SK-N-SH (cell line): ENCODE measurements at regions not wholly inside any gene's neighbourhood (a gene's known extent, or its start where the extent isn't known, plus 50 kb on each side); places are given as distances from the start of the nearest gene placed in this dataset.

Source experiments
- CTCF ChIA-PET: fragments of 300-600, 350-600 bp; formaldehyde crosslinking; extraction: SDS; loops from one replicate; lab custom pipeline; 2021; lab: Yijun Ruan, JAX
- POLR2A ChIA-PET: fragments of 350-600 bp; sonication (Branson Sonifier 250); formaldehyde crosslinking; extraction: SDS; loops from one replicate; lab custom pipeline; 2020; ENCODE audit warnings: antibody characterized with exemption, inconsistent platforms; lab: Yijun Ruan, JAX
- DNase-seq: peaks from one replicate; pipeline ENCODE4 v3.0.0; 2012
- H2AFZ ChIP-seq: fragments of 200-600 bp; sonication (generic); 2 replicates; pipeline ENCODE4 v1.8.1; 2016; ENCODE audit warnings: antibody characterized with exemption, mild to moderate bottlenecking, low read depth
- H3F3A ChIP-seq: fragments of 200-600 bp; sonication (generic); replicated peaks from 2 replicates; pipeline ENCODE3; 2016; ENCODE audit warnings: antibody characterized with exemption, mild to moderate bottlenecking; ENCODE audit not compliant: insufficient read depth
- H3K27ac ChIP-seq, 2 experiments: fragments of 200-500 bp in 1 of 2; fragments of 200-600 bp in 1 of 2; sonication (Bioruptor generic) in 1 of 2; sonication (generic), shearing (Covaris generic) in 1 of 2; 2 replicates each; pipeline versions ENCODE4 v1.5.1 to v1.6.1; 2014 to 2016; ENCODE audit warnings: low read depth in 2 of 2, inconsistent platforms in 1 of 2, low read length in 1 of 2, mild to moderate bottlenecking in 1 of 2, mixed read lengths in 1 of 2
- H3K27me3 ChIP-seq: fragments of 200-600 bp; sonication (generic), shearing (Covaris generic); 2 replicates; pipeline ENCODE4 v1.6.1; 2016; ENCODE audit warnings: mixed run types; ENCODE audit not compliant: insufficient read depth
- H3K36me3 ChIP-seq, 2 experiments: fragments of 200-500 bp in 1 of 2; fragments of 200-600 bp in 1 of 2; sonication (Bioruptor generic) in 1 of 2; sonication (generic) in 1 of 2; replicated peaks in 1 of 2; 2 replicates each; pipeline versions ENCODE3 to v1.5.1; 2014 to 2016; ENCODE audit warnings: low read length in 1 of 2, mild to moderate bottlenecking in 1 of 2; ENCODE audit not compliant: insufficient read depth in 2 of 2, control insufficient read depth in 1 of 2
- H3K4me1 ChIP-seq, 2 experiments: fragments of 200-500 bp in 1 of 2; fragments of 200-600 bp in 1 of 2; sonication (Bioruptor generic) in 1 of 2; sonication (generic), shearing (Covaris generic) in 1 of 2; 2 replicates each; pipeline versions ENCODE4 v1.5.1 to v1.6.1; 2014 to 2016; ENCODE audit warnings: low read depth in 1 of 2, low read length in 1 of 2, mixed run types in 1 of 2; ENCODE audit not compliant: insufficient read depth in 2 of 2, control insufficient read depth in 1 of 2
- H3K4me2 ChIP-seq: fragments of 200-600 bp; sonication (generic), shearing (Covaris generic); 2 replicates; pipeline ENCODE4 v1.6.1; 2017; ENCODE audit warnings: mixed run types
- H3K4me3 ChIP-seq, 2 experiments: fragments of 200-500 bp in 1 of 2; fragments of 200-600 bp in 1 of 2; sonication (Bioruptor generic) in 1 of 2; sonication (generic), shearing (Covaris generic) in 1 of 2; 2 replicates each; pipeline versions ENCODE4 v1.5.1 to v1.8.1; 2014 to 2016; ENCODE audit warnings: low read depth in 2 of 2, inconsistent platforms in 1 of 2, low read length in 1 of 2, mild to moderate bottlenecking in 1 of 2, mixed read lengths in 1 of 2, moderate library complexity in 1 of 2
- H3K79me2 ChIP-seq: fragments of 200-600 bp; sonication (generic); 2 replicates; pipeline ENCODE4 v1.8.1; 2017; ENCODE audit warnings: mild to moderate bottlenecking; ENCODE audit not compliant: insufficient read depth
- H3K9ac ChIP-seq: fragments of 200-600 bp; sonication (generic); 2 replicates; pipeline ENCODE4 v1.6.1; 2017; ENCODE audit warnings: mixed run types
- H3K9me2 ChIP-seq: fragments of 200-600 bp; sonication (generic); 2 replicates; pipeline ENCODE4 v1.6.1; 2017; ENCODE audit warnings: mixed run types
- H3K9me3 ChIP-seq: fragments of 200-600 bp; sonication (generic); 2 replicates; pipeline ENCODE4 v1.6.1; 2017; ENCODE audit warnings: mixed run types, mild to moderate bottlenecking, moderate library complexity
- H4K20me1 ChIP-seq: fragments of 200-600 bp; sonication (generic); 2 replicates; pipeline ENCODE4 v1.6.1; 2017; ENCODE audit warnings: mild to moderate bottlenecking, mixed run types; ENCODE audit not compliant: insufficient read depth
- ELF1 ChIP-seq: IDR thresholded peaks from 2 replicates; pipeline ENCODE4 v1.4.0; 2012
- EP300 ChIP-seq, 2 experiments: IDR thresholded peaks; 2 replicates each; pipeline versions ENCODE4 v1.4.0 to v1.6.1; 2012; ENCODE audit warnings: borderline replicate concordance in 1 of 2, low read depth in 1 of 2, low read length in 1 of 2
- EZH2phosphoT487 ChIP-seq: fragments of 200-600 bp; sonication (generic); IDR thresholded peaks from 2 replicates; pipeline ENCODE4 v1.6.1; 2017; ENCODE audit warnings: low read depth, mixed run types, mild to moderate bottlenecking, antibody characterized with exemption, moderate library complexity, borderline replicate concordance
- FOSL2 ChIP-seq: IDR thresholded peaks from 2 replicates; pipeline ENCODE4 v1.4.0; 2012; ENCODE audit warnings: low read depth, mild to moderate bottlenecking, moderate library complexity, borderline replicate concordance
- FOXJ3 ChIP-seq: sonication (generic); formaldehyde crosslinking; IDR thresholded peaks from 2 replicates; pipeline ENCODE4 v1.5.1; 2020; ENCODE audit warnings: mild to moderate bottlenecking, missing genetic modification reagents
- FOXM1 ChIP-seq: IDR thresholded peaks from 2 replicates; pipeline ENCODE4 v1.4.0; 2012; ENCODE audit warnings: low read depth, mild to moderate bottlenecking
- IRF3 ChIP-seq: fragments of 150-350 bp; IDR thresholded peaks from 2 replicates; pipeline ENCODE4 v1.6.1; 2016; ENCODE audit warnings: mild to moderate bottlenecking, low read depth, low read length
- MAX ChIP-seq: IDR thresholded peaks from 2 replicates; pipeline ENCODE4 v1.4.0; 2012; ENCODE audit warnings: low read depth
- NFIC ChIP-seq: IDR thresholded peaks from 2 replicates; pipeline ENCODE4 v1.4.0; 2012; ENCODE audit warnings: borderline replicate concordance
- PBX3 ChIP-seq: IDR thresholded peaks from 2 replicates; pipeline ENCODE4; 2012
- POLR2AphosphoS5 ChIP-seq: IDR thresholded peaks from 2 replicates; pipeline ENCODE4 v1.6.1; 2012; ENCODE audit warnings: low read depth, low read length
- RAD21 ChIP-seq: IDR thresholded peaks from 2 replicates; pipeline ENCODE4 v1.6.1; 2012; ENCODE audit warnings: mild to moderate bottlenecking, low read length
- SIN3A ChIP-seq: IDR thresholded peaks from 2 replicates; pipeline ENCODE4 v1.6.1; 2012; ENCODE audit warnings: low read depth, mild to moderate bottlenecking, low read length, moderate library complexity, borderline replicate concordance
- SMC3 ChIP-seq: IDR thresholded peaks from 2 replicates; pipeline ENCODE4 v1.6.1; 2012; ENCODE audit warnings: low read depth, low read length, improper control_type of control experiment
- TEAD4 ChIP-seq: IDR thresholded peaks from 2 replicates; pipeline ENCODE4 v1.4.0; 2012; ENCODE audit warnings: mild to moderate bottlenecking, borderline replicate concordance; ENCODE audit not compliant: insufficient read depth
- USF1 ChIP-seq: IDR thresholded peaks from 2 replicates; pipeline ENCODE4 v1.4.0; 2012; ENCODE audit warnings: low read depth, borderline replicate concordance
- USF2 ChIP-seq: fragments of 150-350 bp; IDR thresholded peaks from 2 replicates; pipeline ENCODE4 v1.6.1; 2017; ENCODE audit warnings: antibody characterized with exemption, low read length, low read depth, borderline replicate concordance
- ZBTB33 ChIP-seq: IDR thresholded peaks from 2 replicates; pipeline ENCODE4 v1.4.0; 2012; ENCODE audit warnings: low read depth, borderline replicate concordance
- WGBS: methylation state at CpG from one replicate; pipeline ENCODE4 v1.1.6; 2017; ENCODE audit warnings: low lambda C conversion rate; 5-methylcytosine and 5-hydroxymethylcytosine counted together

GRCh38 chr4:180861651-180862050 is 1381.6 kb upstream of the TENM3 start:
- Histone ChIP-seq H3K9me2 (no peaks in the 10 kb centered on the region), H3F3A (no peaks in the 10 kb centered on the region), H3K27me3 (no peaks in the 10 kb centered on the region), H3K4me2 (no peak overlapping the region), H3K27ac (no peak overlapping the region), H3K4me3 (no peak overlapping the region), H2AFZ (no peak overlapping the region), H3K9me3 (no peaks in the 10 kb centered on the region), H3K36me3 (no peaks in the 10 kb centered on the region), H3K9ac (no peak overlapping the region), H3K4me1 (no peaks in the 10 kb centered on the region; a peak in 1 of 4 replicates), H3K79me2 (no peaks in the 10 kb centered on the region), H4K20me1 (no peaks in the 10 kb centered on the region)
- WGBS: 69% methylated on average over 11 of the region's 11 CpGs
- POLR2A ChIA-PET: no interaction called here
- CTCF ChIA-PET: no interaction called here
- TF ChIP-seq EP300 (IDR thresholded peaks at IDR 0.05; ENCODE audit: borderline replicate concordance in 1 of 2, low read depth in 1 of 2, low read length in 1 of 2) (no peak), SMC3 (no peak), FOXM1 (no peak), EZH2phosphoT487 (no peak), IRF3 (no peak)
- DNase-seq: no peak

GRCh38 chr4:180866933-180867643 is 1376.1 kb upstream of the TENM3 start:
- ChIA-PET POLR2A (no interaction called here), CTCF (no interaction called here)
- H3F3A ChIP-seq: no peaks in the 10 kb centered on the region
- 31% methylated on average over 11 of the region's 16 CpGs for WGBS
- H3K36me3 ChIP-seq: no peaks in the 10 kb centered on the region
- DNase-seq: no peak
- H3K9me2 ChIP-seq: no peaks in the 10 kb centered on the region
- no peaks in the 10 kb centered on the region for H3K27me3 ChIP-seq
- H2AFZ ChIP-seq: no peak overlapping the region
- H3K4me1 ChIP-seq: no peaks in the 10 kb centered on the region
- no peak overlapping the region for H3K4me2 ChIP-seq
- H3K4me3 ChIP-seq: no peak overlapping the region
- no peaks in the 10 kb centered on the region for H3K79me2 ChIP-seq
- no peaks in the 10 kb centered on the region for H4K20me1 ChIP-seq
- no peaks in the 10 kb centered on the region for H3K9me3 ChIP-seq
- TF ChIP-seq TEAD4 (no peak), FOXJ3 (CRISPR knock-in tag) (no peak), EZH2phosphoT487 (no peak), ZBTB33 (no peak), NFIC (no peak), RAD21 (no peak), PBX3 (no peak), MAX (no peak), USF2 (no peak), POLR2AphosphoS5 (no peak), FOSL2 (no peak), USF1 (no peak), SIN3A (no peak), ELF1 (no peak)
- no peak overlapping the region for H3K9ac ChIP-seq
- H3K27ac ChIP-seq: no peak overlapping the region
